Stimulated activated CD8-positive, alpha-beta memory T cell treated with anti-CD3 and anti-CD28 coated beads, Interleukin-15, amount 100 ng/mL, for 48 hours (primary cell): ENCODE measurements at regions not wholly inside any gene's neighbourhood (a gene's known extent, or its start where the extent isn't known, plus 50 kb on each side); places are given as distances from the start of the nearest gene placed in this dataset.
"Not testable (repeated sequence)": the region's sequence is repeated elsewhere in the genome, so short reads cannot be mapped to it uniquely, and the experiment has no call there.

Experiments used
- DNase-seq, 2 donors: peaks; one replicate each; pipeline ENCODE4 v3.0.0-alpha.2; 2020; ENCODE audit warnings: low read depth in 2 of 2

DNA sequence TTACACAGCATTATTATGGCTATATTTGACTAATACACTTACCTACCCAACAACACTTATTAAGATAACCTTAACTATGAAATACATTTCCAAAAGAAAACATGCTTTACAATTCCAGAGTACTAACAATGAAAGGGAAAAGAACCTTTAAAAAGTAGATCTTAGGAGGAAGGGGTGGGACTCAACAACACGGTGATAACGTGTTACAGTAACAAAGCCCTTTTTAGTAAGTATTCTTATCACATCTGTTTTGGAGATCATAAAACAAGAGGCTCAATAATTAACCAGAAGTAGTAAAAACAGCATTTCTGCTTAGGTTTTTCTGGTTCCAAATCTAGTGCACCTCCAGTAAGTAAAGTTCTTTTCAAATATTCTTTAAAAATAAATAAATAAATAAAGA lies 202.1 kb upstream of the SLC7A11 start:
- no peak for DNase-seq

DNA sequence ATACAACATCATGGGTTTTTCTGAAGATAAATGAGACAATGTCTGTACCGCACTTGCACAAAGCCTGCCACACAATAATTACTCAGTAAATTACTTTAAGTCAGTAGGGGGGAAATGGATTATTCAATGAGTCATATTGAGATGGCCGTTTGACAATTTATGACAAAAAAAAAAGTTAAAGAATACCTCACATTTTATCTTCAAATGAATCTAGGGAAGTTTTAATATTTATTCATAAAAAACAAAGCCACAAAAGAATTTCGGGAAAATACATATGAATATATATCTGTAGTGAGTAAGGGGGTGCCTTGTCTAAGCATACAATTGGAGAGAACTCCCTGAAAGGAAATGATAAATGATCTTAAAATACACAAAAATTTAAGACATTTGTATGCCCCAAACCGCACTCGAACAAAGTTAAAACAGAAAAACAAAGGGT lies 197.0 kb upstream of the SLC7A11 start:
- DNase-seq, result no peak

GRCh38 chr4:138438608-138439007 lies 196.5 kb upstream of the SLC7A11 start:
- no peak for DNase-seq

DNA sequence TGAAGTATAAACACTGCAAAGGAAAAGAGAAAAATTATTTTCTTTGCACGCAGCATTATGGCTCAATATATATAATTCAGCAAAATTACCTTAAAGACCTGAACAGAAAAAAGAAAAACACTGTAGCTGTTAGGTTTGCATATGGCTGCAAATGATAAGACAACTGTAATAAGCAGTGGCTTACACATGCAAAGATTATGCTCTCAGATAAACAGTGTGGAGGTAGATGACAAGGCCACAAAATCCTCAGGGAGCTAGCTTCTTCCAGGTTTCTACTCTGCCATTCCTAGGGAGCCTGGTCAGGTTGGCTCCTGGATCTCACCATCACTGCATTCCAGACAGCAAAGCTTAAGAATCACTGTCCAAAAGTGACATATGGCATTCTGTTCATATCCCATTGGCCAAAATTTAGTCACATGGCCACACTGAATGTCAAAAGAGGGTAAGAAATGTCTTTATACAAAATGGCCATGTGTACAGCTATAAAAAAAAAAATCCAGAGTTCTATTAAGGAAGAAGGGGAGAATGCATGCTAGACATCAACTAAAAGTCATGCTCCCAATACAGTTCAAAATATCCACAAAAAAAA lies 195.2 kb upstream of the SLC7A11 start:
- no peak for DNase-seq

DNA sequence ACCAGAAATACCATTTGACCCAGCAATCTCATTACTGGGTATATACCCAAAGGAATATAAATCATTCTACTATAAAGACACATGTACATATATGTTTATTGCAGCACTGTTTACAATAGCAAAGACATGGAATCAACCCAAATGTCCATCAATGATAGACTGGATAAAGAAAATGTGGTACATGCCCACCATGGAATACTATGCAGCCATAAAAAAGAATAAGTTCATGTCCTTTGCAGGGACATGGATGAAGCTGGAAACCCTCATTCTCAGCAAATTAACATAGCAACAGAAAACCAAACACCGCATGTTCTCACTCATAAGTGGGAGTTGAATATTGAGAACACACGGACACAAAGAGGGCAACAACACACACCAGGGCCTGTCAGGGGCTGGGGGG lies 193.6 kb upstream of the SLC7A11 start:
- DNase-seq, result not testable (repeated sequence)

- not testable (repeated sequence) for DNase-seq
Measured at GRCh38 chr4:138435046-138435445, 192.9 kb upstream of the SLC7A11 start.

- DNase-seq, result no peak
Measured at GRCh38 chr4:138428611-138429010, 186.5 kb upstream of the SLC7A11 start.

GRCh38 chr4:138426786-138427185 lies 184.6 kb upstream of the SLC7A11 start:
- DNase-seq, result no peak

DNA sequence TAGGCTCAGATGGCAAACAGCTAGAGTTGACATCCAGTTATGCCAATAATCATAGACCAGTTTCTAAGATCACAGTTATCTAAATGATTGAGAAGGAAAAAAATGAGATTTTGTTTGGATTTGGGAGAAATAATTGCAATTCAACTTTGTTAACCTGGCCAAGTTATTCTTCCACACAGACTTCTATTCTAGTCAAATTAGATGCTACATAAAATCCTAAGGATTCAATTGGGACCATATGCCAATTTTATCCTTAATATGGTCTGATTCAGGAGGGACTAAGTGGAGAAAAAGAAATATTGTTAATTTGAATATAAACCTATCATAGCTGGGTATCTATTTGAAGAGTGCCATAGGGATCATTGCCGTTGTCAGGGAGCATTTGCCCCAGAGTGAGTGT lies 178.3 kb upstream of the SLC7A11 start:
- DNase-seq, result no peak

DNA sequence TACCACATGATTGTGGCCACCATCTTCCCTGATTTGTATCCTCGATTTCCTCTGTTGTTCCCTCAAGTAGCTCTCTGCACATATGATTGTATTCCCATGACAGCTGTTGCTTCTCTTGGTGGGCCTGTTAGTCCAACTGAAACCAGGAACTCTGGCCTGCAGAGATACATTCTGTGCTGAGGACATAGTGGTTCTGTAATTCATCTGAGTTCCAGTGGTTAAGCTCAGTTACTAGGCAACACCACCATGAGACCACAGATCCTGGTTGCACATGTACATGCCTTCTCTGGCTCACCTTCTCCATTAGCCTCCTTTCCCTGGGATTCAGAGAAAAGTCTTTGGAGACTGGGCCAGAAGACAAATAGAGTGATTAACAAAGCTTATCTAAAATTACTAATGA lies 172.1 kb upstream of the SLC7A11 start:
- no peak for DNase-seq

DNA sequence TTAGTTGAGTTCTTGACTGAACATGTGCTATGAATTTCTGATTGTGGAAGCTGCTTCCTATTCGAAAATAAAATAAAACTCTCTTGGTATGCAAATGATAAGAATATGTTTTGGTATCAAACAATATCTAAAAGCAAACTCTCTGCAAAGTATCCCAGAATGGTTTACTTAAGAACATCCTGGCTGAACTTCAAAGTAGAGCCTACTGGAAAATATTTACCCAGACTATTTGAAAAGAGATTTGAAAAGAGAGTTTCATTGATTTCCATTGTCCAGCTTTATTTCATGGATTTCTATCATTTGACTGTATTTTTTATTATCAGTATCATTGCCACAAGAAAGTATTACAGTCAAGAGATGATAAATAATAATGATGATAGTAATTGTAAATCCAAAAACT lies 171.1 kb upstream of the SLC7A11 start:
- DNase-seq, result no peak

- DNase-seq, result no peak
Measured at GRCh38 chr4:138412847-138413246, 170.7 kb upstream of the SLC7A11 start.

DNA sequence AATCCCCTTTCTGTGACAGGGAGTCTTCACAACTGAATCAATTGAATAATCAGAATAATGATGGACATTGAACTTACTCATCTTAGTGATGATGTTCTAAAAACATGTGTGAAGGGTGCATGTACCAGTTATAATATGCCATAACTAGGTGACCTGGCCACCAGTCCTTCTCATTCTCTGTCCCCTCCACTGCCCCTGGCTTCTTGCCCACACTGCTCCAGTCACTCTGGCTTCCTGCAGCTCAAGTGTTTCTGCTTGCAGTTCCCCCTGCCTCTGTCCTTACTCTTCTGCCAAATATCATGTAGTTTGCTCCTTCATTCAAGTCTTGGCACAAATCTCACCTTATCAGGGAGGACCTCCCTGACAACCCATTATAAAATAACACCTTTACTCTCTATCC lies 168.1 kb upstream of the SLC7A11 start:
- DNase-seq, result no peak

DNA sequence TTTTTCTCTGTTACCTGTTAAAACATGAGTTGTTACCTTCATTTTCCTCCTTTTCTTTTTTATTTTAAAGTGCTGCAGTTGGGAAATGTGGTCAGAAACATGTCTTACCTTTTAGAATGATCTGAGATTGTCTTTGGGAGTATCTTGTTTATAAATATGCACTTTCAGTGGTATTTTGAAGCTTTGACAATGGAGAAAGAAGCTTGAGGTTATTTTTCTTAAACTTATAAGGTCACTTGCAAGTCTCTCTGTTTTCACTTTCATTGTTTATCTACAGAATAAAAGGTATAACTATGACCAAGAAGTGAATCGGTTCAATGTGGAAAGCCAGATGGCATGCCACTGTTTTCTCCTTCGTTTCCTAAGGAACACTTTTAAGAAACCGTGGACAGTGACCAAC lies 167.5 kb upstream of the SLC7A11 start:
- no peak for DNase-seq

- no peak for DNase-seq
Measured at GRCh38 chr4:138408758-138409157, 166.6 kb upstream of the SLC7A11 start.

DNA sequence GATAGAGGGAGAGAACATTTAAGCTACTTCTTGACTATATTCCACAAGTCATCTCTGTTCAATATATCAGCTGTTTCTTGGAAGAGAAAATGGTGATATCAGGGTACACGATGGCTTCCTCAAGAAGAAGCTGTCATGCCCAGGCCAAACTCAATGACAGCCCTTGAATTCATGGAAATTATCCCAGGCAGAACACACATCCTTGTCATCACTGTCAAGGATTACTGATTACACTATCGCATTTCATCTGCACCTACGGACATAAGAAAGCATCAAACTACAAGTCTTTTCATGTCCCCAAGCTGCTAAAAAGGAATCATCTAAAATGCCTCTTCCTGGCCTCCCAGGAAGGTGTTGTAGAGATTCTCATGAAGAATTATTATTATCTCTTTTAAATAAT lies 165.2 kb upstream of the SLC7A11 start:
- DNase-seq, result no peak

DNA sequence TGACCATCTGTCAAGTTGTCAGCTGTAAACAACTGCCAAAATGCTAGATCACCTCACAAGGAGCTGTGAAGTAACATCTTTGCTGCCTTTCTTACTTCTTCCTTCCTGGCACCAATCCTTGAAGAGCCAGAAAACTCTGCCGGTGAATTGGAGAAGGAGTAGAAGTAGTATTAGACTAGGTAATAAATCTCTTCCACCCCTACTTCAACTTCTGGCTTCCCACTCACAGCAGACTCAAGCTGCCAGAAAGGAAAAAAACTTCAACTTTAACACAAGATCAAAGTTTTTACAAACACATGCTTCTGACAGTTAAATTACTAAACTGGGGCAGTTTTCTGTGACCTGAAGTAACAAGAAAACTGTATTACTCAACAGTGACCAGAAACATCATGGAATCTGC lies 164.7 kb upstream of the SLC7A11 start:
- DNase-seq, result no peak

- no peak for DNase-seq
Measured at GRCh38 chr4:138405934-138406567, 163.9 kb upstream of the SLC7A11 start.

DNA sequence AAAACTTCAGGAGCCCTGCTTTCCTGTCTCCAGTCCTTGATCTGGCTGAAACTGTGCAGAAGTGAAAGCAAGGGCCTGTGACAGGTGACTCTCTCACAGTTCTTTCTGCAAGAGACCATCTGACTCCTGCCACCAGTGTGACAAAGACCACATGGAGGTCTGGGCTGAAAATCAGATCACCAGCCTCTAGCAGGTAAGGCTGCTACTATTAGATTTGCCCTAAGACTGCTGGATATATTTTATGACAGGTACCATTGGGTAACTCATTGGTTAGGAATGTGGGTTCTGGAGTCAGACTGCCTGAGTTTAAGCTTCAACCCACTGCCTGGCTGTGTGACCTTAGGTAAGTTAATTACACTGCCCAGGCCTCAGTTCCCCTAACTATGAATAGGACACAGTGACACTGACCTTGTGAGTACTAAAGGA lies 163.3 kb upstream of the SLC7A11 start:
- no peak for DNase-seq

DNA sequence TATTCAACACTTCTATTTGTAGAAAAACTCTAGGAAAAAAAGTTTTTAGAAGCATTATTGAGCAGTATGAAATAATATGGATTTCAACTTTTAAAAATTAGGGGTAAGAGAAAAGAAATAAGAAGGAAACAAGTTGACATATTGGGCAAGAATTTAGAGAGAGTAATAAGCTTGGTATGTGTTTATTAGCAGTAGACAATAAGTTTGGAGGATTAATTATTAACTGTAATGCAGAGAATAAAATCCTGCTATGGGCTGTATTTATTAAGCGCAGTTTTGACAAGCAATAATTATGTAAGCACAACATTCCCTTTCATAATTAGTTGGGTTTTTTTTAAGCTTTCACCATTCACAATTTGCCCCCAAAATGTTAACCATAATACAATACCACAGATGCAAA lies 162.7 kb upstream of the SLC7A11 start:
- no peak for DNase-seq

GRCh38 chr4:138404251-138404650 lies 162.1 kb upstream of the SLC7A11 start:
- DNase-seq, result no peak

DNA sequence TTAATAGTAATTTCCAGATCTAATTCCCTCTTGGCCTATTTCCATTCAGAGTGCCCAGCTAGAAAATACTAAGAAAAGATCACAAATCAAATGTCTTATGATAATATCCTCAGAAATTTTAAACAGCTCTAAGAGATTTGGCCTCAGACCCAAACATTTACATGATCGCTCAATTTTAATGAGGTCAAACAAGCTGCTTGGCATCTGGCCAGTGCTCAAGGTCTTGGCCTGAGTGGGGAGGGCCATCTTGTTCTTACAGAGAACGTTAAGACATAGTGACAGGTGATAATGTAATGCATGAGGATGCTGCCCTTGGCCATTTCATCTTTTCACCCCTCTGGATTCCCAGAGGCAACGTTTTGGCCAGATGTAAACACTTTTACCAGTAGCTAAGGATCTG lies 159.2 kb upstream of the SLC7A11 start:
- DNase-seq, result no peak

GRCh38 chr4:138400543-138400942 lies 158.4 kb upstream of the SLC7A11 start:
- DNase-seq, result no peak

- no peak for DNase-seq
Measured at GRCh38 chr4:138400066-138400465, 157.9 kb upstream of the SLC7A11 start.
